MM.1S (cell line): ENCODE measurements at regions not wholly inside any gene's neighbourhood (a gene's known extent, or its start where the extent isn't known, plus 50 kb on each side); places are given as distances from the start of the nearest gene placed in this dataset.

Source experiments
- DNase-seq: peaks from one replicate; pipeline ENCODE4 v3.0.0-alpha.2; 2015
- H2AFZ ChIP-seq: fragments of 300-600 bp; sonication (generic); 2 replicates; pipeline ENCODE4 v1.6.0; 2016; ENCODE audit warnings: antibody characterized with exemption, low read length
- H3F3A ChIP-seq: fragments of 300-600 bp; sonication (generic); 2 replicates; pipeline ENCODE4 v1.6.1; 2016; ENCODE audit warnings: mild to moderate bottlenecking, antibody characterized with exemption, low read length, moderate library complexity, mixed read lengths; ENCODE audit not compliant: insufficient read depth
- H3K27ac ChIP-seq: fragments of 300-600 bp; sonication (generic); 2 replicates; pipeline ENCODE4 v1.5.1; 2016; ENCODE audit warnings: mild to moderate bottlenecking, low read length
- H3K27me3 ChIP-seq: fragments of 300-600 bp; sonication (generic); replicated peaks from 2 replicates; pipeline ENCODE4 v1.6.0; 2016; ENCODE audit warnings: low read length; ENCODE audit not compliant: insufficient read depth
- H3K36me3 ChIP-seq: fragments of 300-600 bp; sonication (generic); replicated peaks from 2 replicates; pipeline ENCODE4 v1.6.1; 2016; ENCODE audit warnings: mild to moderate bottlenecking, low read length, mixed read lengths; ENCODE audit not compliant: insufficient read depth
- H3K4me1 ChIP-seq: fragments of 300-600 bp; sonication (generic); 2 replicates; pipeline ENCODE4 v1.6.1; 2016; ENCODE audit warnings: low read length, mixed read lengths
- H3K4me2 ChIP-seq: fragments of 300-600 bp; sonication (generic); 2 replicates; pipeline ENCODE4 v1.6.0; 2016; ENCODE audit warnings: low read depth, low read length
- H3K4me3 ChIP-seq: fragments of 300-600 bp; sonication (generic); 2 replicates; pipeline ENCODE4 v1.5.1; 2016; ENCODE audit warnings: low read length, mixed read lengths
- H3K79me2 ChIP-seq: fragments of 300-600 bp; sonication (generic); 2 replicates; pipeline ENCODE4 v1.6.1; 2016; ENCODE audit warnings: mixed run types, low read length, mixed read lengths
- H3K9ac ChIP-seq: fragments of 300-600 bp; sonication (generic); 2 replicates; pipeline ENCODE4 v1.6.1; 2016; ENCODE audit warnings: low read length, mixed read lengths
- H3K9me2 ChIP-seq: fragments of 300-600 bp; sonication (generic); replicated peaks from 2 replicates; pipeline ENCODE4 v1.6.1; 2016; ENCODE audit warnings: mild to moderate bottlenecking, low read length, mixed read lengths; ENCODE audit not compliant: insufficient read depth
- H3K9me3 ChIP-seq: fragments of 300-600 bp; sonication (generic); replicated peaks from 2 replicates; pipeline ENCODE4 v1.6.1; 2016; ENCODE audit warnings: mild to moderate bottlenecking, low read length, mixed read lengths; ENCODE audit not compliant: insufficient read depth
- H4K20me1 ChIP-seq: fragments of 300-600 bp; sonication (generic); 2 replicates; pipeline ENCODE4 v1.6.1; 2016; ENCODE audit warnings: mild to moderate bottlenecking, low read length, moderate library complexity, mixed read lengths; ENCODE audit not compliant: insufficient read depth
- EZH2 ChIP-seq: fragments of 300-600 bp; sonication (generic); optimal IDR thresholded peaks from 2 replicates; pipeline ENCODE3; 2017; ENCODE audit warnings: low read depth, mild to moderate bottlenecking, antibody characterized with exemption, low read length, mixed read lengths
- EZH2phosphoT487 ChIP-seq: fragments of 300-600 bp; sonication (generic); IDR thresholded peaks from 2 replicates; pipeline ENCODE4 v1.6.1; 2018; ENCODE audit warnings: antibody characterized with exemption, low read length
- TF ChIP-seq, protein P1 (sequence below): fragments of 300-600 bp; sonication (generic); IDR thresholded peaks from 2 replicates; pipeline ENCODE4 v1.5.1; 2016; ENCODE audit warnings: antibody characterized with exemption, low read length, mixed read lengths

DNA sequence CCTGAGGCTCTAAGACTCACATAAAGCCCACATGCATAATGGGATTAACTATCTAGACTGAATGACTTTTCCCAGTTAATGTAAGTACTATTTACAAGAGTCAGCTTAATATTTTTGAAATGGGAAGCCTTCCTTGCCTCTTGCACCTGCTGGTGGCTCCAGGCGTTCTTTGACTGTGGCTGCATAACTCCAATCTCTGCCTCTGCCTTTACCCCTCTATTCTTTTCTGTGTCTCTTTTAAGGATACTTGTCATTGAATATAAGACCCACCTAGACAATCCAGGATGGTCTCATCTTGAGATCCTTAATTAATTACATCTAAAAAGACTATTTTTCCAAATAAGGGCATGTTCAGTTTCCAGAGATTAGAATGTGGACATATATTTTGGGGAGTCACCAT is 66.9 kb upstream of the PCED1B start:
- no peaks in the 10 kb centered on the region for H3K36me3 ChIP-seq
- DNase-seq: no peak
- no peaks in the 10 kb centered on the region for H3F3A ChIP-seq
- no peak overlapping the region for H3K9ac ChIP-seq
- no peak overlapping the region for H3K4me2 ChIP-seq
- H3K4me1 ChIP-seq: no peaks in the 10 kb centered on the region
- no peaks in the 10 kb centered on the region for H3K27me3 ChIP-seq
- no peaks in the 10 kb centered on the region for H4K20me1 ChIP-seq
- TF ChIP-seq, protein P1, sequence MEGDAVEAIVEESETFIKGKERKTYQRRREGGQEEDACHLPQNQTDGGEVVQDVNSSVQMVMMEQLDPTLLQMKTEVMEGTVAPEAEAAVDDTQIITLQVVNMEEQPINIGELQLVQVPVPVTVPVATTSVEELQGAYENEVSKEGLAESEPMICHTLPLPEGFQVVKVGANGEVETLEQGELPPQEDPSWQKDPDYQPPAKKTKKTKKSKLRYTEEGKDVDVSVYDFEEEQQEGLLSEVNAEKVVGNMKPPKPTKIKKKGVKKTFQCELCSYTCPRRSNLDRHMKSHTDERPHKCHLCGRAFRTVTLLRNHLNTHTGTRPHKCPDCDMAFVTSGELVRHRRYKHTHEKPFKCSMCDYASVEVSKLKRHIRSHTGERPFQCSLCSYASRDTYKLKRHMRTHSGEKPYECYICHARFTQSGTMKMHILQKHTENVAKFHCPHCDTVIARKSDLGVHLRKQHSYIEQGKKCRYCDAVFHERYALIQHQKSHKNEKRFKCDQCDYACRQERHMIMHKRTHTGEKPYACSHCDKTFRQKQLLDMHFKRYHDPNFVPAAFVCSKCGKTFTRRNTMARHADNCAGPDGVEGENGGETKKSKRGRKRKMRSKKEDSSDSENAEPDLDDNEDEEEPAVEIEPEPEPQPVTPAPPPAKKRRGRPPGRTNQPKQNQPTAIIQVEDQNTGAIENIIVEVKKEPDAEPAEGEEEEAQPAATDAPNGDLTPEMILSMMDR: no peak
- TF ChIP-seq EZH2phosphoT487 (no peak), EZH2 (no peak)
- H2AFZ ChIP-seq: no peak overlapping the region
- H3K9me3 ChIP-seq: no peaks in the 10 kb centered on the region
- H3K79me2 ChIP-seq: no peaks in the 10 kb centered on the region
- no peaks in the 10 kb centered on the region for H3K9me2 ChIP-seq
- no peak overlapping the region for H3K4me3 ChIP-seq
- H3K27ac ChIP-seq: no peak overlapping the region

DNA sequence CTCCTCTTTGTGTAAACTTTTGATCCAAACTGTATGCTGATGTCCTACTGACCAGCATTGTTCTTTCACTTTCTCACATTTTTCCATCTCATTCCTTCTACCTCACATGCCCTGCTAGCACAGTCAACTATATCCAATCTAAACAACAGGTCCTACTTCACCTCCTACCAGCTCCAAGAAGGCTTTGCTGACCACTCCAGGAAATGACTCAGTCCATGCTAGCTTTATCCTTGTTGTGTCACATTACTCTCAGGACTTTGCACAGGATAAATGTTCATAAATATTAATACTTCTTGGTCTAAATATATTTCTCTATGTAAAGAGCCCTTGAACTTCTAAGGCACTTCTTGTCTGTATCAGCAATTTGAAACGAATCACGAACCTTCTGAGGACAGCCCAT is 64.9 kb upstream of the PCED1B start:
- no peak overlapping the region for H3K9ac ChIP-seq

DNA sequence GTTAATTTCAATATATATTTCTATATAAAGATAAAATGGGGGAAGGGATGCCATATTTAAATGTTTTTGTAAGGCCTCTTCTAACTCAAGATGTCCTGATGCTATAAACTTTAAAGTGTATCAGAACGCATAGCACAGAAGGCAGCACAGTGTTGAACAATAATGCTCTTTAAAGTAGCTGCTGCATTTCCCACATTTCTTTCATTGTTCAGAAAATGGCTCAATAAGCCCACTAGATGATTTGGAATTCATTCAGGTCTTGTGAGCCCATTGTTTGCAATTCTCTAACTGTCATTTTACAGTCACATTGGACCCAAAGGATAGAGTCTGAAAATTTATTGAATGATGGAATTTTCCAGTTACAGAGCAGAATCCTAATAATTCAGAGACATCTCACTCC is 64.0 kb upstream of the PCED1B start:
- H3K4me2 ChIP-seq: no peak overlapping the region
- no peak overlapping the region for H2AFZ ChIP-seq
- H3K9me2 ChIP-seq: no peaks in the 10 kb centered on the region
- no peaks in the 10 kb centered on the region for H3K79me2 ChIP-seq
- no peak for DNase-seq
- no peaks in the 10 kb centered on the region for H3K9me3 ChIP-seq
- H3K36me3 ChIP-seq: no peaks in the 10 kb centered on the region
- no peak for TF ChIP-seq EZH2phosphoT487
- TF ChIP-seq EZH2: no peak
- TF ChIP-seq, protein P1: no peak
- no peaks in the 10 kb centered on the region for H3K27me3 ChIP-seq
- no peaks in the 10 kb centered on the region for H3K4me1 ChIP-seq
- no peak overlapping the region for H3K9ac ChIP-seq
- H3F3A ChIP-seq: no peaks in the 10 kb centered on the region
- H4K20me1 ChIP-seq: no peaks in the 10 kb centered on the region
- H3K27ac ChIP-seq: no peak overlapping the region
- H3K4me3 ChIP-seq: no peak overlapping the region

More for the DNA sequence above, 64.9 kb upstream of the PCED1B start:
- Histone ChIP-seq H3K36me3 (no peaks in the 10 kb centered on the region), H3K4me3 (no peak overlapping the region), H3K79me2 (no peaks in the 10 kb centered on the region), H3K27me3 (no peaks in the 10 kb centered on the region), H3K9me3 (no peaks in the 10 kb centered on the region), H3K4me1 (no peaks in the 10 kb centered on the region), H3K27ac (no peak overlapping the region), H4K20me1 (no peaks in the 10 kb centered on the region), H3K9me2 (no peaks in the 10 kb centered on the region), H3F3A (no peaks in the 10 kb centered on the region), H3K4me2 (no peak overlapping the region), H2AFZ (no peak overlapping the region)
- TF ChIP-seq EZH2phosphoT487 (no peak), EZH2 (no peak)
- TF ChIP-seq, protein P1: no peak
- DNase-seq: no peak
